ENCODE measurements at regions not wholly inside any gene's neighbourhood (a gene's known extent, or its start where the extent isn't known, plus 50 kb on each side); places are given as distances from the start of the nearest gene placed in this dataset.

- Histone ChIP-seq H2AFZ (ENCODE audit: low read length) (no peak overlapping the region), H3K79me2 (ENCODE audit: insufficient read depth, low read length) (no peaks in the 10 kb centered on the region), H3F3A (ENCODE audit: insufficient read depth, low read length) (no peaks in the 10 kb centered on the region), H4K20me1 (ENCODE audit: insufficient read depth, low read length) (no peaks in the 10 kb centered on the region), H3K27ac (ENCODE audit: low read depth, low read length, poor library complexity, severe bottlenecking) (no peak overlapping the region), H3K9ac (ENCODE audit: low read length) (no peak overlapping the region), H3K27me3 (ENCODE audit: insufficient read depth, low read length) (no peaks in the 10 kb centered on the region), H3K36me3 (ENCODE audit: insufficient read depth, low read length) (no peaks in the 10 kb centered on the region), H3K9me2 (ENCODE audit: low read depth, low read length) (no peaks in the 10 kb centered on the region), H3K4me1 (ENCODE audit: insufficient read depth, low read length, severe bottlenecking) (no peaks in the 10 kb centered on the region), H3K9me3 (ENCODE audit: low read length) (no peaks in the 10 kb centered on the region), H3K4me2 (ENCODE audit: low read length) (no peak overlapping the region), H3K4me3 (ENCODE audit: low read depth, low read length, poor library complexity, severe bottlenecking) (no peak overlapping the region)
- TF ChIP-seq CTCF (IDR thresholded peaks at IDR 0.05; ENCODE audit: low read length) (no peak), EZH2 (IDR thresholded peaks at IDR 0.05; ENCODE audit: borderline replicate concordance, low read length) (no peak)
These were observed 161.3 kb downstream of the HNMT start for GRCh38 chr2:138125306-138126288.

- no peaks in the 10 kb centered on the region for H3K4me1 ChIP-seq (ENCODE audit: insufficient read depth, low read length, severe bottlenecking)
- H3F3A ChIP-seq (ENCODE audit: insufficient read depth, low read length) = no peaks in the 10 kb centered on the region
- no peaks in the 10 kb centered on the region for H3K27me3 ChIP-seq (ENCODE audit: insufficient read depth, low read length)
- no peak overlapping the region for H2AFZ ChIP-seq (ENCODE audit: low read length)
- H3K9me2 ChIP-seq (ENCODE audit: low read depth, low read length) = no peaks in the 10 kb centered on the region
- H3K36me3 ChIP-seq (ENCODE audit: insufficient read depth, low read length) = no peaks in the 10 kb centered on the region
- H3K79me2 ChIP-seq (ENCODE audit: insufficient read depth, low read length) = no peaks in the 10 kb centered on the region
- TF ChIP-seq CTCF (IDR thresholded peaks at IDR 0.05; ENCODE audit: low read length) (no peak), EZH2 (IDR thresholded peaks at IDR 0.05; ENCODE audit: borderline replicate concordance, low read length) (no peak)
- no peaks in the 10 kb centered on the region for H3K9me3 ChIP-seq (ENCODE audit: low read length)
- no peak overlapping the region for H3K4me2 ChIP-seq (ENCODE audit: low read length)
- H4K20me1 ChIP-seq (ENCODE audit: insufficient read depth, low read length) = no peaks in the 10 kb centered on the region
- no peak overlapping the region for H3K9ac ChIP-seq (ENCODE audit: low read length)
- H3K4me3 ChIP-seq (ENCODE audit: low read depth, low read length, poor library complexity, severe bottlenecking) = no peak overlapping the region
- H3K27ac ChIP-seq (ENCODE audit: low read depth, low read length, poor library complexity, severe bottlenecking) = no peak overlapping the region
These were observed 167.8 kb downstream of the HNMT start for GRCh38 chr2:138132108-138132507.

- no peak overlapping the region for H3K9ac ChIP-seq (ENCODE audit: low read length)
- no peaks in the 10 kb centered on the region for H3F3A ChIP-seq (ENCODE audit: insufficient read depth, low read length)
- no peak overlapping the region for H3K4me3 ChIP-seq (ENCODE audit: low read depth, low read length, poor library complexity, severe bottlenecking)
- H2AFZ ChIP-seq (ENCODE audit: low read length) = no peak overlapping the region
- H4K20me1 ChIP-seq (ENCODE audit: insufficient read depth, low read length) = no peaks in the 10 kb centered on the region
- H3K9me3 ChIP-seq (ENCODE audit: low read length) = no peaks in the 10 kb centered on the region
- TF ChIP-seq EZH2 (IDR thresholded peaks at IDR 0.05; ENCODE audit: borderline replicate concordance, low read length) (no peak), CTCF (IDR thresholded peaks at IDR 0.05; ENCODE audit: low read length) (no peak)
- no peaks in the 10 kb centered on the region for H3K9me2 ChIP-seq (ENCODE audit: low read depth, low read length)
- no peaks in the 10 kb centered on the region for H3K36me3 ChIP-seq (ENCODE audit: insufficient read depth, low read length)
- H3K27ac ChIP-seq (ENCODE audit: low read depth, low read length, poor library complexity, severe bottlenecking) = no peak overlapping the region
- H3K27me3 ChIP-seq (ENCODE audit: insufficient read depth, low read length) = no peaks in the 10 kb centered on the region
- H3K4me1 ChIP-seq (ENCODE audit: insufficient read depth, low read length, severe bottlenecking) = no peaks in the 10 kb centered on the region
- H3K79me2 ChIP-seq (ENCODE audit: insufficient read depth, low read length) = no peaks in the 10 kb centered on the region
- H3K4me2 ChIP-seq (ENCODE audit: low read length) = no peak overlapping the region
These were observed 173.7 kb downstream of the HNMT start for GRCh38 chr2:138137949-138138348.
